NCI-H146 treated with DMSO at 0.1 percent for 48 hours (cell line): ENCODE measurements at regions not wholly inside any gene's neighbourhood (a gene's known extent, or its start where the extent isn't known, plus 50 kb on each side); places are given as distances from the start of the nearest gene placed in this dataset.
A peak's percentile ranks its signal among the peaks of the same experiment; 100 is the strongest.

Experiments used
- DNase-seq: peaks from one replicate; lab custom pipeline; 2025; ENCODE audit not compliant: unreplicated experiment; lab: John Stamatoyannopoulos, UW

- DNase-seq: no peak
Measured at GRCh38 chr14:39628087-39628486, 195.9 kb upstream of the FBXO33 start.

- no peak for DNase-seq
Measured at GRCh38 chr14:39626589-39627576, 194.7 kb upstream of the FBXO33 start.

- DNase-seq: no peak
Measured at GRCh38 chr14:39621678-39622077, 189.4 kb upstream of the FBXO33 start.

DNA sequence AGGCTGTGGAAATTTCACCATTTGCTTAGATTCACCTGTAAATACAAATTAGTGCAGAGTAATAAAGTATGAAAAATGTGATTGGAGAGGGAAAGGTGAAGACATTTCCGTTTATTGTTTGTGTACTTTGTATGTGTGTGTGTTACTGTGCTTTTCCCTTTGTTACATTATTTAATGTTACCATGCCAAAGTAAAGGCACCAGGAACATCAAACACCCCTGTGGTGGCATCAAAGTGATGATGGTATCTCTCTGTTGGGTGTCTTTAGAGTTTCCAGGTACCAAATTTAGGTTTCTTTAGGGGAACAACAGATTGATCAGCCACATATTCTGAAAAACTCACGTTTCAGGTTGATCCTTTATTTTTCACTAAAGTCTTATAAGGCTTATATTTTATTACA is 189.0 kb upstream of the FBXO33 start:
- DNase-seq: no peak

- DNase-seq: no peak
Measured at GRCh38 chr14:39617537-39617936, 185.3 kb upstream of the FBXO33 start.

DNA sequence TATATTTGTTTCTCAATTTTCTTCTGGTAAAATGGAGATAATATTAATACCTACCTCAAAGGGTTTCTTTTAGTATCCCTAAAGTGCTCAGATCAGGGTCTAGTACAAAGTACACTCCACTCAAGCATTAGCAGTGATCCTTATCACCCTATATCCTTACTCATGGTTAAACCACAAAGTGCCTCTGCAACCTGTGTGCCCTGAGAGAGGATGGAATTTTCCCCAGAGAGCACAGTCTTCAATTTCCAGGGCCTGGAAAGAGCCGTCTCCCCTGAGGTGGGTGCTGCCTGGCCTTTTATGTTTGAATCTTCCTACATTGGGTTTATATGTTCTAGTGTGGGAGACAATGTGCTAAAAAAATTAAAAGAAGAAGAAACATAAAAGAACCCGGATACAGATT is 183.1 kb upstream of the FBXO33 start:
- DNase-seq: no peak

DNA sequence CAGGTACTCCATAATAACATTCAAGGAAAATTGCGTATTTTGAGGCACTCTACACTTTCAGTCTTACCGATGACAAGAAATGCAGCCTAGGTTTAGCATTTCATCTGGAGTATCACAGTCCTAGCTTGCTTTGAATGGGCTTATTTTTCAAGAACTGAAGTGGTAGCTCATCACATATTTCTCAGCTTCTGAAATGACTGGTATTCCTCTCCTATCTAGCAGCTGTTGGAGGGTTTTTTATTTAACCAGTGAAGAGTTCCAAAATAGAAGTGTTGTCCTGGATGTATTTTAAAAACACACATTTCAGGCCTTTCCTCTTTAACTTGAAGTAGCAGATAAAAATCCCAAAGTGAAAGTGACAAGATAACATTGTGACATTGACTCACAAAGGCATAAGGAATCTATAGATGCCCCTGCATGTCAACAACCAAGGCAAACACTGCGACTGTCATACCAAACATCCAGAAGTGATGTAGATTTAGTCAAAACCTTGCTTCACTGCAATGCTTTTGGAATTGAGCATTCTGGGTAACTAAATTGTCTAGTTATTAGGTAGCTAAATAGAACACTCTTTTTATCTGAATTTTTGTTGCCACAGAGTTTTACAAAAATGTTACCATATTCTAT is 182.2 kb upstream of the FBXO33 start:
- no peak for DNase-seq

DNA sequence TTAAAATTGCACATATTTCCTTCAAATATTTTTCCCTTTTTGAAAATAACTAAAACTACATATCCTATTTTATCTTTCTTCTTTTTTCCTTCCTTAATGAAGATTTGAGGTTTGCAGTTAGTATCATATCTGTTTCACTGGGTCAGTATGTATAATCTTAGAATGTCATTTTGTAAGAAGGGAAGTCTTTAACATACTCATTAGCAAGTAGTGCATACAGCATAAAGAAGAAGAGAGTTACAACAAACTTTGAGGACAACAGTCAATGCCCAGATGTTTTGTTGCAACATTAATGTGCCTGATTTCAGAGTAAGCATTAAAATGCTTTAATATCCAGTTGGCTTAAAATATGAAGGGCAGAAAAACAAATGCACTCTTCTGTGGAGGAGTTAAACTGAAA is 176.9 kb upstream of the FBXO33 start:
- no peak for DNase-seq

GRCh38 chr14:39607978-39608377 is 175.7 kb upstream of the FBXO33 start:
- no peak for DNase-seq

- DNase-seq: no peak
Measured at GRCh38 chr14:39603942-39604341, 171.7 kb upstream of the FBXO33 start.

DNA sequence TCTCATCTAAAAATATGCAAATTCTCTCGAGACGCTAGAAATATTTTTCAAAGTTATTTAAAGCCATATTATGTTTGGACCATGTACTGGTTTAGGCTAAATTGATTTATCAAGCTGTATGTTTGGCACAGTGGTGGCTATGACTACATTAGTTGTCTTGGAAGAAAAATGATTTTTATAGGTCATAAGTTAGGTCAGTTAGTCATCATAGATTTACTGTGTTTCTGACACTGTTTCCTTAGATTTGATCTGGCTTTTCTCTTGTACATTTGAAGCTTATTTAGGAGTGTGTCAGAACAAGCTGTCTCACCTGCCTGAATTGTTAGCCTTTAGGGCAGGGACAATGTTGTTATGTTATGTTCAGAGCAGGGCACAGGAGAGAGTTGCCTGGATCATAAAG is 161.1 kb upstream of the FBXO33 start:
- no peak for DNase-seq

- DNase-seq: no peak
Measured at GRCh38 chr14:39592116-39592789, 160.0 kb upstream of the FBXO33 start.

DNA sequence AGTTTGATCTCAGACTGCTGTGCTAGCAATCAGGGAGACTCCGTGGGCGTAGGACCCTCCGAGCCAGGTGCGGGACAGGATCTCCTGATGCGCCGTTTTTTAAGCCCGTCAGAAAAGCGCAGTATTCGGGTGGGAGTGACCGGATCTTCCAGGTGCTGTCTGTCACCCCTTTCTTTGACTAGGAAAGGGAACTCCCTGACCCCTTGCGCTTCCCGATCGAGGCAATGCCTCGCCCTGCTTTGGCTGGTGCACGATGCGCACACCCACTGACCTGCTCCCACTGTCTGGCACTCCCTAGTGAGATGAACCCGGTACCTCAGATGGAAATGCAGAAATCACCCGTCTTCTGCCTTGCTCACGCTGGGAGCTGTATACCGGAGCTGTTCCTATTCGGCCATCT is 157.6 kb upstream of the FBXO33 start:
- DNase-seq: peak; percentile 3

- DNase-seq: no peak
Measured at GRCh38 chr14:39582028-39582654, 149.9 kb upstream of the FBXO33 start.

- DNase-seq: no peak
Measured at GRCh38 chr14:39581474-39581873, 149.2 kb upstream of the FBXO33 start.

DNA sequence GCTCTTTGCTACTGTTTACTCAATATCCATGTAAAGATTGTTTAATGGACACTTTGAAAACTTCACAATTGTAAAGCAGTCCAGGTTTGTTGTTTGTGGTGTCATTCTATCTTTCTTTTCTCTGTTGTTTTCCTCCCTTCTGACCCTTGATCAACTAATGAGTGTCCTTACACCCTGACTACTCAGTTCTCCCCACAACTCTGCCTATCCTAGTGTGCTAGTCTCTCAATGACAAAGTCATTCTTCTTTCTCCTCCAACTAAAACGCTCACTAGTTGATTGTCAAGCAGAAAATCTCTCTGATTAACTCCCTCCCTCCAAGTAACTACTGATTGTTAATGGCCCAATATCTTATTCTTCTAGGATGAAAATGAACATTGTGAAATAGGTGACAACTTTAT is 148.5 kb upstream of the FBXO33 start:
- DNase-seq: no peak

DNA sequence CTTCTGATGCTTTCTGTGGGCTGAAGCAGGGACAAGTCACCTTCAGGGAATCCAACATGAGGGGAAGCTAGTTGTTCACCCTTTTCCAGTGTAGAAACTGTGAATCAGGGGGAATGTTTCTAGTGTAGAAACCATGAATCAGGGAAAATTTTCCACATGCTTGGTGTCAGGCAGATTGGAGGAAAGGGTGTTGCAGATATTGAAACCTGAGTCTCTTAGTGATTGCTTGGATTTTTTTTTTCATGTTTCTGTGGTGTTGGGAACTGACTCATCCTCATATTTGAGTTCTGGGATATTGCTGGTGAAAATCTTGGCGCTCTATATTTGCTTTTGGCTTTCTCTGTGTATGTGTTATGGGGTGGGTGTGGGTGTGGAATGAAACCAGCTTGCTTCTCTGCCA is 144.5 kb upstream of the FBXO33 start:
- DNase-seq: no peak

GRCh38 chr14:39576258-39576657 is 144.0 kb upstream of the FBXO33 start:
- no peak for DNase-seq

GRCh38 chr14:39568809-39569538 is 136.7 kb upstream of the FBXO33 start:
- DNase-seq: no peak

DNA sequence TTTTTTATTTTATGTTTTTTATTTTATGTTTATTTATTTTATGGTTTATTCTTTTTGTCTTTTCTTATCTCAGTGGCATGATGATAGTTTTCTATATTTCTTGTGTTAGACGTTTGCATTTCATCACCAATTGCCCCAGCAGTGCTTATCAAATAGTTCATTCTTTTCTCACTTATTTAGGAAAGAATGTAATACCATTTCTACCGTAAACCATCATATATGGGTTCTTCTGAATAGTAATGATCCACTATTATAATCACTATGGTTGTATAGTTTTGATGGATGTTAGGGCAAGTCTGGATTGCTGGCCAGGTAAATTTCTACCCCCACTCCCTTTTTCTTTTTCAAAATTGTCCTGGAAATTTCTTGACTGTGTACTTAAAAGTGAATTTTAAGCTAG is 134.6 kb upstream of the FBXO33 start:
- DNase-seq: no peak

GRCh38 chr14:39563361-39563760 is 131.1 kb upstream of the FBXO33 start:
- DNase-seq: no peak
